ENCODE measurements at regions not wholly inside any gene's neighbourhood (a gene's known extent, or its start where the extent isn't known, plus 50 kb on each side); places are given as distances from the start of the nearest gene placed in this dataset.
"Not testable (repeated sequence)": the region's sequence is repeated elsewhere in the genome, so short reads cannot be mapped to it uniquely, and the experiment has no call there.

DNA sequence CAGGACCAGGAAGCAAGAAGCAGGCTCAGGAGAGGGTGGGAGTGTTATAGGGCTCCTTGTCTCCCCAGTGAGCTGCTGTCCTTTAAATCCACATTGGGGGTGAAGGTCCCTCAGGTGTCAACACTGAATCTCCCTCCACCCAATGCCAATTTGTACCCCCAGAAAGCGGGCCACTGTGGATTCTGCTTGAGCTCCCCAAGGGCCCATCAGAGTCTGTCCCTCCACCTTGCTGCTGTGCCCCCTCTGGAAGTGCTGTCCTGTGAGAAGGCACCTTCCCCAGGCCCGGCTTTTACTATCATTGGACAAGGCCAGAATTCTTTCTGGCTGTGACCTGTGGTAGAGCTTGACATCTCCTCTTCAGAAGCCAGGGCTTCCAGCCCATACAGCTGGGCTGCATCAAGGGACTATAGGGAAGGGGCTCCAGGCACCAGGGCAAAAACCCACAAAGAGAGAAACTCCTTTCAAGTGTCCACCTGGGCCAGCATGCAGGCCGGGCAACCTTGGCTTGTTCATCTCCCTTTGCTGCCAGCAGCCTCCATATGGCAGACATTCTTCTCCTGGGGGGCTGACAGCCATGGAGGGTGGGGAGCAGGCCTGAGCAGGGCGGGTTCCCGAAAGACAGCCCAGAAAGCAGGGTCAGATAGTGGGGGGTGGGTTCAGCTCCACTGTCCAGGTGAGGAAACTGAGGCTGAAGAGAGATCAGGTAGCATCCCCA, 63.7 kb upstream of the TAMM41 start:
- TF ChIP-seq, protein P1, sequence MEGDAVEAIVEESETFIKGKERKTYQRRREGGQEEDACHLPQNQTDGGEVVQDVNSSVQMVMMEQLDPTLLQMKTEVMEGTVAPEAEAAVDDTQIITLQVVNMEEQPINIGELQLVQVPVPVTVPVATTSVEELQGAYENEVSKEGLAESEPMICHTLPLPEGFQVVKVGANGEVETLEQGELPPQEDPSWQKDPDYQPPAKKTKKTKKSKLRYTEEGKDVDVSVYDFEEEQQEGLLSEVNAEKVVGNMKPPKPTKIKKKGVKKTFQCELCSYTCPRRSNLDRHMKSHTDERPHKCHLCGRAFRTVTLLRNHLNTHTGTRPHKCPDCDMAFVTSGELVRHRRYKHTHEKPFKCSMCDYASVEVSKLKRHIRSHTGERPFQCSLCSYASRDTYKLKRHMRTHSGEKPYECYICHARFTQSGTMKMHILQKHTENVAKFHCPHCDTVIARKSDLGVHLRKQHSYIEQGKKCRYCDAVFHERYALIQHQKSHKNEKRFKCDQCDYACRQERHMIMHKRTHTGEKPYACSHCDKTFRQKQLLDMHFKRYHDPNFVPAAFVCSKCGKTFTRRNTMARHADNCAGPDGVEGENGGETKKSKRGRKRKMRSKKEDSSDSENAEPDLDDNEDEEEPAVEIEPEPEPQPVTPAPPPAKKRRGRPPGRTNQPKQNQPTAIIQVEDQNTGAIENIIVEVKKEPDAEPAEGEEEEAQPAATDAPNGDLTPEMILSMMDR (IDR thresholded peaks at IDR 0.05; ENCODE audit: insufficient read depth, low read length), result not testable (repeated sequence)
- not testable (repeated sequence) for TF ChIP-seq SPI1 (IDR thresholded peaks at IDR 0.05; ENCODE audit: borderline replicate concordance, low read depth); POLR2AphosphoS5 (IDR thresholded peaks at IDR 0.05; ENCODE audit: low read depth)

All from HL-60 (cell line).